CD4-positive, alpha-beta T cell (primary cell): ENCODE measurements at regions not wholly inside any gene's neighbourhood (a gene's known extent, or its start where the extent isn't known, plus 50 kb on each side); places are given as distances from the start of the nearest gene placed in this dataset.

Experiments used
- ATAC-seq: fragments of 200-7000 bp; cut with Tn5 transposase; one replicate; pipeline ENCODE4 v1.10.0; 2022; ENCODE audit warnings: mild to moderate bottlenecking; ENCODE audit not compliant: poor library complexity
- CTCF ChIA-PET: fragments of 350-600 bp; sonication (Branson Sonifier 250); formaldehyde crosslinking; loops from one replicate; lab custom pipeline; 2021; ENCODE audit warnings: antibody characterized with exemption, inconsistent platforms; lab: Charles Lee
- POLR2A ChIA-PET: fragments of 350-600 bp; sonication (Branson Sonifier 250); formaldehyde crosslinking; loops from one replicate; lab custom pipeline; 2021; ENCODE audit warnings: antibody characterized with exemption, inconsistent platforms; lab: Charles Lee
- DNase-seq, 14 experiments: peaks; one replicate each; pipeline ENCODE4 v3.0.0-alpha.2; 2013 to 2020; ENCODE audit warnings: mixed read lengths in 2 of 14
- H3K27ac ChIP-seq, 2 donors: one replicate each; pipeline versions ENCODE4 v1.5.1 to v1.7.0; 2013; ENCODE audit warnings: low read length in 2 of 2, low read depth in 1 of 2, mild to moderate bottlenecking in 1 of 2
- H3K27me3 ChIP-seq, 2 experiments: 1 replicate in 1 of 2; 2 replicates in 1 of 2; pipeline versions ENCODE4 v1.6.1 to v1.7.0; 2013; ENCODE audit warnings: low read length in 2 of 2, control low read depth in 1 of 2, mild to moderate bottlenecking in 1 of 2, moderate library complexity in 1 of 2; ENCODE audit not compliant: insufficient read depth in 2 of 2, control insufficient read depth in 1 of 2
- H3K36me3 ChIP-seq: one replicate; pipeline ENCODE4 v1.6.1; 2013; ENCODE audit warnings: low read length, control low read depth; ENCODE audit not compliant: insufficient read depth
- H3K4me1 ChIP-seq: one replicate; pipeline ENCODE4 v1.6.1; 2013; ENCODE audit warnings: low read length, control low read depth; ENCODE audit not compliant: insufficient read depth
- H3K4me3 ChIP-seq: one replicate; pipeline ENCODE4 v1.5.1; 2013; ENCODE audit warnings: mild to moderate bottlenecking, low read length, moderate library complexity
- H3K9me3 ChIP-seq, 2 experiments: 1 replicate in 1 of 2; 2 replicates in 1 of 2; pipeline versions ENCODE4 v1.6.1 to v1.7.0; 2013; ENCODE audit warnings: low read length in 2 of 2, mild to moderate bottlenecking in 2 of 2, control low read depth in 1 of 2, moderate library complexity in 1 of 2; ENCODE audit not compliant: control insufficient read depth in 1 of 2, insufficient read depth in 1 of 2
- H3K27ac Mint-ChIP-seq: one replicate; pipeline ENCODE4 v1.8.0; 2020; ENCODE audit warnings: mixed read lengths
- H3K27me3 Mint-ChIP-seq: one replicate; pipeline ENCODE4 v1.8.0; 2021; ENCODE audit warnings: mixed read lengths
- H3K36me3 Mint-ChIP-seq: one replicate; pipeline ENCODE4 v1.8.0; 2021; ENCODE audit warnings: low read depth, mixed read lengths
- H3K4me1 Mint-ChIP-seq: one replicate; pipeline ENCODE4 v1.8.0; 2021; ENCODE audit warnings: low read depth, mixed read lengths
- H3K4me3 Mint-ChIP-seq: one replicate; pipeline ENCODE4 v1.8.0; 2020; ENCODE audit warnings: mild to moderate bottlenecking, mixed read lengths
- H3K9me3 Mint-ChIP-seq: one replicate; pipeline ENCODE4 v1.8.0; 2020; ENCODE audit warnings: mixed read lengths
- intact Hi-C, 2 experiments: fragments of 100-400 bp; cut with DNase I in 1 of 2; cut with micrococcal nuclease in 1 of 2; formaldehyde crosslinking; loops; one replicate each; pipeline versions ENCODE4 v1.15.1 to v1.9.0; 2023 to 2025; cut with DNase I, micrococcal nuclease
- TF ChIP-seq, protein P1 (sequence below): fragments of 200-600 bp; IDR thresholded peaks from one replicate; pipeline ENCODE4 v1.8.0; 2022; ENCODE audit warnings: antibody characterized with exemption, mild to moderate bottlenecking

- CTCF ChIA-PET = no interaction called here
- no peak overlapping the region for H3K27ac ChIP-seq
- POLR2A ChIA-PET = no interaction called here
- Mint-ChIP-seq H3K27ac (no peak overlapping the region), H3K9me3 (no peaks in the 10 kb centered on the region), H3K27me3 (no peaks in the 10 kb centered on the region), H3K36me3 (no peaks in the 10 kb centered on the region), H3K4me3 (no peak overlapping the region), H3K4me1 (no peaks in the 10 kb centered on the region)
- TF ChIP-seq, protein P1, sequence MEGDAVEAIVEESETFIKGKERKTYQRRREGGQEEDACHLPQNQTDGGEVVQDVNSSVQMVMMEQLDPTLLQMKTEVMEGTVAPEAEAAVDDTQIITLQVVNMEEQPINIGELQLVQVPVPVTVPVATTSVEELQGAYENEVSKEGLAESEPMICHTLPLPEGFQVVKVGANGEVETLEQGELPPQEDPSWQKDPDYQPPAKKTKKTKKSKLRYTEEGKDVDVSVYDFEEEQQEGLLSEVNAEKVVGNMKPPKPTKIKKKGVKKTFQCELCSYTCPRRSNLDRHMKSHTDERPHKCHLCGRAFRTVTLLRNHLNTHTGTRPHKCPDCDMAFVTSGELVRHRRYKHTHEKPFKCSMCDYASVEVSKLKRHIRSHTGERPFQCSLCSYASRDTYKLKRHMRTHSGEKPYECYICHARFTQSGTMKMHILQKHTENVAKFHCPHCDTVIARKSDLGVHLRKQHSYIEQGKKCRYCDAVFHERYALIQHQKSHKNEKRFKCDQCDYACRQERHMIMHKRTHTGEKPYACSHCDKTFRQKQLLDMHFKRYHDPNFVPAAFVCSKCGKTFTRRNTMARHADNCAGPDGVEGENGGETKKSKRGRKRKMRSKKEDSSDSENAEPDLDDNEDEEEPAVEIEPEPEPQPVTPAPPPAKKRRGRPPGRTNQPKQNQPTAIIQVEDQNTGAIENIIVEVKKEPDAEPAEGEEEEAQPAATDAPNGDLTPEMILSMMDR = no peak
- intact Hi-C loops = no loop called here
- no peak overlapping the region for H3K4me3 ChIP-seq
- no peaks in the 10 kb centered on the region for H3K4me1 ChIP-seq
- DNase-seq (no peak), ATAC-seq (no peak)
- no peaks in the 10 kb centered on the region for H3K36me3 ChIP-seq
- no peaks in the 10 kb centered on the region for H3K27me3 ChIP-seq
- no peaks in the 10 kb centered on the region for H3K9me3 ChIP-seq
Measured at GRCh38 chr4:167629272-167629671, 395.0 kb upstream of the SPOCK3 start.

- Mint-ChIP-seq H3K27me3 (no peaks in the 10 kb centered on the region), H3K4me1 (no peaks in the 10 kb centered on the region), H3K4me3 (no peak overlapping the region), H3K9me3 (peaks cover 4% of the 10 kb centered on the region), H3K36me3 (no peaks in the 10 kb centered on the region), H3K27ac (no peak overlapping the region)
- TF ChIP-seq, protein P1 = no peak
- DNase-seq (no peak), ATAC-seq (no peak)
- intact Hi-C loops = no loop called here
- Histone ChIP-seq H3K4me1 (no peaks in the 10 kb centered on the region), H3K9me3 (no peaks in the 10 kb centered on the region), H3K4me3 (no peak overlapping the region), H3K36me3 (no peaks in the 10 kb centered on the region), H3K27me3 (no peaks in the 10 kb centered on the region), H3K27ac (no peak overlapping the region)
- ChIA-PET CTCF (no interaction called here), POLR2A (no interaction called here)
Measured at GRCh38 chr4:167642250-167642649, 408.0 kb upstream of the SPOCK3 start.

- Histone ChIP-seq H3K4me3 (no peak overlapping the region), H3K9me3 (no peaks in the 10 kb centered on the region), H3K4me1 (no peaks in the 10 kb centered on the region), H3K27ac (no peak overlapping the region), H3K27me3 (no peaks in the 10 kb centered on the region), H3K36me3 (no peaks in the 10 kb centered on the region)
- ChIA-PET CTCF (no interaction called here), POLR2A (no interaction called here)
- Mint-ChIP-seq H3K27ac (no peak overlapping the region), H3K4me3 (no peak overlapping the region), H3K9me3 (peaks cover 5% of the 10 kb centered on the region), H3K27me3 (no peaks in the 10 kb centered on the region), H3K4me1 (no peaks in the 10 kb centered on the region), H3K36me3 (no peaks in the 10 kb centered on the region)
- ATAC-seq = no peak
- TF ChIP-seq, protein P1 = no peak
- intact Hi-C loops = no loop called here
- no peak for DNase-seq
Measured at GRCh38 chr4:167645358-167645757, 411.1 kb upstream of the SPOCK3 start.
